ENCODE measurements at regions not wholly inside any gene's neighbourhood (a gene's known extent, or its start where the extent isn't known, plus 50 kb on each side); places are given as distances from the start of the nearest gene placed in this dataset.

DNA sequence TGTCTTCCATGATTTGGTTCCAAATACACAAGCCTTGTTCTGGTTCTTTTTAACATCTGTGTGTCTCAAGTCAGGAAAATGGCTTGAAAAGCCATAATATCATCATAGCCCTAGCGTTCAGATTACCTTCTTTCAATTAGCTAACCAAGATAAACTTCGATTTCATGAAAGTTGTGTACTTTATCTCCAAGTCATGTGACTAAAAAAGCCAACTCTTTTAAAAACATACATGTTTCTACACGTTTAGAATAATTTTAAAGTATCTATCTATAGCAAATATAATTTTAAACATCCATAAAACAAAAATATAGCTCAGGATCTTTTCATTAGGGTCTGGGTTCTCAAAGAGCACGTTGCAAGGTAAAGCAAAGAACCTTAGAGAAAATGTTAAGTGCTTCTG lies 261.1 kb downstream of the PRL start:
- peaks cover 0 to 17% (median 11%) of the 10 kb centered on the region in 4 experiments for H3K36me3 ChIP-seq (ENCODE audit: control insufficient read depth in 4 of 4, insufficient read depth in 4 of 4, low read length in 3 of 4)
- H3K27me3 ChIP-seq (replicated peaks in 2 of 5; ENCODE audit: control insufficient read depth in 4 of 5, insufficient read depth in 5 of 5, low read length in 4 of 5) = no peaks in the 10 kb centered on the region
- no peak overlapping the region for H3K4me3 ChIP-seq (ENCODE audit: control insufficient read depth in 1 of 7, extremely low read depth in 1 of 7, insufficient read depth in 4 of 7, low read depth in 2 of 7, low read length in 6 of 7)
- WGBS (ENCODE audit: insufficient coverage) = 100% methylated on average over 3 of the region's 4 CpGs
- H3K4me1 ChIP-seq (ENCODE audit: control extremely low read depth in 1 of 4, control insufficient read depth in 4 of 4, insufficient read depth in 4 of 4, low read length in 3 of 4) = peaks cover 0 to 4% (median under 1%) of the 10 kb centered on the region in 4 experiments
- no peak overlapping the region for H3K27ac ChIP-seq (ENCODE audit: insufficient read depth in 1 of 2, low read depth in 1 of 2, low read length in 2 of 2, poor library complexity in 1 of 2, severe bottlenecking in 2 of 2)
- peaks cover 0 to 15% (median 3%) of the 10 kb centered on the region in 5 experiments for H3K9me3 ChIP-seq (ENCODE audit: control extremely low read depth in 1 of 5, control insufficient read depth in 4 of 5, insufficient read depth in 2 of 5, low read depth in 1 of 5, low read length in 4 of 5)
- CTCF ChIA-PET = interaction anchor here (0.8 kb wide), 1 partner anchor 8 kb away, joined by 3 read pairs; no protein-coding TSS in a partner anchor
- DNase-seq = no peak
- POLR2A ChIA-PET = no interaction called here

DNA sequence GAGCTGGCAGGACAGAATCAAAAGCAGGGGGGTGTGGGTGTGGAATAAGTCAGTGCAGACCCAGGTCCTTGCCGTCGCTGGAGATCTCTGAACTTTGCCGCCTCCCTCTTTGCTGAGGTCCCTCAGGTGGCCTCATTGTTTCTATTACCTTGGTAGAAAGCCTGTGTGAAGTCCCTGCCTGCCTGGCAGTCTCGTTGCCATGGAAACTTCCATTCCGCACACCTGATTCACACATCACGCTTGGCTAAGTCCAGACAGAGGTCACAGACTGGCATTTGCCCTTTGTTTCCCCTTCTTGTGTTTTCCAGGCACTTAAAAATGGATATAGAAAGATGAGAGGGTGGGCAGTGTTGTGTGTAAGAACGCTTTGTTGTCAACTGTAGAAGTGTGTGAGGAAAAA lies 260.6 kb downstream of the PRL start:
- CTCF ChIA-PET = no interaction called here
- Histone ChIP-seq H3K4me1 (ENCODE audit: control extremely low read depth in 1 of 4, control insufficient read depth in 4 of 4, insufficient read depth in 4 of 4, low read length in 3 of 4) (peaks cover 0 to 4% (median under 1%) of the 10 kb centered on the region in 4 experiments), H3K9me3 (ENCODE audit: control extremely low read depth in 1 of 5, control insufficient read depth in 4 of 5, insufficient read depth in 2 of 5, low read depth in 1 of 5, low read length in 4 of 5) (peaks cover 0 to 16% (median 3%) of the 10 kb centered on the region in 5 experiments), H3K36me3 (ENCODE audit: control insufficient read depth in 4 of 4, insufficient read depth in 4 of 4, low read length in 3 of 4) (peaks cover 0 to 17% (median 13%) of the 10 kb centered on the region in 4 experiments), H3K27me3 (replicated peaks in 2 of 5; ENCODE audit: control insufficient read depth in 4 of 5, insufficient read depth in 5 of 5, low read length in 4 of 5) (no peaks in the 10 kb centered on the region), H3K4me3 (ENCODE audit: control insufficient read depth in 1 of 7, extremely low read depth in 1 of 7, insufficient read depth in 4 of 7, low read depth in 2 of 7, low read length in 6 of 7) (no peak overlapping the region), H3K27ac (ENCODE audit: insufficient read depth in 1 of 2, low read depth in 1 of 2, low read length in 2 of 2, poor library complexity in 1 of 2, severe bottlenecking in 2 of 2) (no peak overlapping the region)
- no peak for DNase-seq
- WGBS (ENCODE audit: insufficient coverage) = 100% methylated on average over 4 of the region's 7 CpGs
- POLR2A ChIA-PET = no interaction called here

DNA sequence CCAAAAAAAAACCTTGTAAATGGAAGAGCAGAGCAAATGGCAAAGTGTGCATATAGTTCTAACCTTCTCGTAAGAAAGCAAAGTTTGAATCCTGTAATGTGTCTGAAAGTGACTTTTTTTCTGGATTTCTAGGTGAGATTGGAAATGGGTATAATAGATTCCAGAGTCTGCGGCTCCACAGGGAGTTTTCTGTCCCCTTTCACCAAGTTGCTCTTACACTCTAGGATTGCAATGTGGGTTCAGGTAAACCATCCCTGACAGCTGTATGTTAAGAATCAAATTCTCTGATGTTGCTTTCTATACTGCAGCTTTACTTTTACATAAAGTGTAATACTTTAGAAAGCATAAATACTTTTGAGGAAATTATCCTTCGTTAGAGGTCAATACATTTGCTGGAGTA lies 260.1 kb downstream of the PRL start:
- no peak overlapping the region for H3K27ac ChIP-seq (ENCODE audit: insufficient read depth in 1 of 2, low read depth in 1 of 2, low read length in 2 of 2, poor library complexity in 1 of 2, severe bottlenecking in 2 of 2)
- ChIA-PET CTCF (no interaction called here), POLR2A (no interaction called here)
- no peak overlapping the region for H3K4me3 ChIP-seq (ENCODE audit: control insufficient read depth in 1 of 7, extremely low read depth in 1 of 7, insufficient read depth in 4 of 7, low read depth in 2 of 7, low read length in 6 of 7)
- H3K36me3 ChIP-seq (ENCODE audit: control insufficient read depth in 4 of 4, insufficient read depth in 4 of 4, low read length in 3 of 4) = peaks cover 0 to 18% (median 13%) of the 10 kb centered on the region in 4 experiments
- peaks cover 0 to 2% (median 0%) of the 10 kb centered on the region in 4 experiments for H3K4me1 ChIP-seq (ENCODE audit: control extremely low read depth in 1 of 4, control insufficient read depth in 4 of 4, insufficient read depth in 4 of 4, low read length in 3 of 4)
- peaks cover 0 to 16% (median 3%) of the 10 kb centered on the region in 5 experiments for H3K9me3 ChIP-seq (ENCODE audit: control extremely low read depth in 1 of 5, control insufficient read depth in 4 of 5, insufficient read depth in 2 of 5, low read depth in 1 of 5, low read length in 4 of 5)
- DNase-seq = no peak
- no peaks in the 10 kb centered on the region for H3K27me3 ChIP-seq (replicated peaks in 2 of 5; ENCODE audit: control insufficient read depth in 4 of 5, insufficient read depth in 5 of 5, low read length in 4 of 5)
- no CpG with 5 or more reads among the region's 3 CpGs for WGBS (ENCODE audit: insufficient coverage)

DNA sequence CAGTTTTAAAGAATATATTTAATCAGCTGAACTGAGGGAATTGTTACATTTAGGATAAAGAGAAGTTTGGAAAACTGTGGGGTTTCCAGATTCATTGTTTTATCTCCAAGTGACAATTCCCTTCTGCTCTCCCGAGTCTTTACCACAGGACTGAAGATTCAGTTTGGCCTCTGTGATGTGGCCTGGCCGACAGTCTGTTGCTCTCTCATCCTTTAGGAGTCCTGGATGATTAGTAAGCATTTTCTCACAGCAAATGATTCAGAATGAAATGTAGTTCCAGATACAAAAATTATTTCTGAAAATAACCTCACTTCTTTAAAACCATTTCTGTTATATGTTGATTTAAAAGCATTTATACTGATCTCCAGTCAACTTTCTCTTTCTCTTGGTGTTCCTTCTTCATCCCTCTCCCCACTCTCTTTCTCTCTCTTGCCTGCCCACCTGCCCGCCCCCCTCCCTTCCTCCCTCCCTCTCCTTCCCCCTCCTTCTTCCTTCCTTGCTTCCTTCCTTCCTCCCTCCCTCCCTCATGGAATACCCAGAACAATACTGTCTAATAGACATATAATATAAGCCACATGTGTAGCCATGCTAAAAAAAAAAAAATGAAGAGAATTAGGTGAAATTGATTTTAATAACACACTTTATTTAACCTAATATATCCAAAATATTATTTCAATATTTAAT lies 254.9 kb downstream of the PRL start:
- no peak overlapping the region for H3K4me3 ChIP-seq (ENCODE audit: control insufficient read depth in 1 of 7, extremely low read depth in 1 of 7, insufficient read depth in 4 of 7, low read depth in 2 of 7, low read length in 6 of 7)
- peaks cover 0 to 5% (median 0%) of the 10 kb centered on the region in 4 experiments for H3K4me1 ChIP-seq (ENCODE audit: control extremely low read depth in 1 of 4, control insufficient read depth in 4 of 4, insufficient read depth in 4 of 4, low read length in 3 of 4)
- no peaks in the 10 kb centered on the region for H3K27me3 ChIP-seq (replicated peaks in 2 of 5; ENCODE audit: control insufficient read depth in 4 of 5, insufficient read depth in 5 of 5, low read length in 4 of 5)
- ChIA-PET CTCF (interaction anchor here (1.0 kb wide), 1 partner anchor 27 kb away, joined by 3 read pairs; no protein-coding TSS in a partner anchor), POLR2A (no interaction called here)
- 100% methylated on average over 1 of the region's 3 CpGs for WGBS (ENCODE audit: insufficient coverage)
- H3K9me3 ChIP-seq (ENCODE audit: control extremely low read depth in 1 of 5, control insufficient read depth in 4 of 5, insufficient read depth in 2 of 5, low read depth in 1 of 5, low read length in 4 of 5) = peaks cover 0 to 16% (median 3%) of the 10 kb centered on the region in 5 experiments
- no peak for DNase-seq
- H3K36me3 ChIP-seq (ENCODE audit: control insufficient read depth in 4 of 4, insufficient read depth in 4 of 4, low read length in 3 of 4) = peaks cover 0 to 25% (median 16%) of the 10 kb centered on the region in 4 experiments
- no peak overlapping the region for H3K27ac ChIP-seq (ENCODE audit: insufficient read depth in 1 of 2, low read depth in 1 of 2, low read length in 2 of 2, poor library complexity in 1 of 2, severe bottlenecking in 2 of 2)

DNA sequence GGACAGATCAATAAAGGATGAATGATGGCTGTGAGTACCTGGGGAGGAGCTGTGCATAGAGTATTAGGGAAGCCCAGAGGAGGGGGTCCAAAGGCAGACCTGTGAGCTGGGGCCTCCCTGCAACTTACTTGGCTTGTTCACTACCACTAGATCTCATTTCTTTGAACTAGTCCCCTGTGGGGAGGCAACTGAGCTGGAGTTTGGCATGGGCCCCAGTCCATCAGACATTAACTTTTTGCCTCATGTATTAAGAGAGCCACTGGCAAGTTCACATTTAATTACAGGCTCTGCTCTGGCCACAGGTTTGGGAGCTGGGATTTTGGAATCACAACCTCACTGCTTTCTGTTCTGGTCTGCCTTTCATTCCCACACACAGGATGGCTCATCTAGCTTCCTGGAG lies 254.1 kb downstream of the PRL start:
- Histone ChIP-seq H3K36me3 (ENCODE audit: control insufficient read depth in 4 of 4, insufficient read depth in 4 of 4, low read length in 3 of 4) (peaks cover 0 to 24% (median 17%) of the 10 kb centered on the region in 4 experiments), H3K4me3 (ENCODE audit: control insufficient read depth in 1 of 7, extremely low read depth in 1 of 7, insufficient read depth in 4 of 7, low read depth in 2 of 7, low read length in 6 of 7) (no peak overlapping the region), H3K27ac (ENCODE audit: insufficient read depth in 1 of 2, low read depth in 1 of 2, low read length in 2 of 2, poor library complexity in 1 of 2, severe bottlenecking in 2 of 2) (no peak overlapping the region), H3K4me1 (ENCODE audit: control extremely low read depth in 1 of 4, control insufficient read depth in 4 of 4, insufficient read depth in 4 of 4, low read length in 3 of 4) (peaks cover 0 to 5% (median 0%) of the 10 kb centered on the region in 4 experiments), H3K27me3 (replicated peaks in 2 of 5; ENCODE audit: control insufficient read depth in 4 of 5, insufficient read depth in 5 of 5, low read length in 4 of 5) (no peaks in the 10 kb centered on the region), H3K9me3 (ENCODE audit: control extremely low read depth in 1 of 5, control insufficient read depth in 4 of 5, insufficient read depth in 2 of 5, low read depth in 1 of 5, low read length in 4 of 5) (peaks cover 0 to 16% (median 3%) of the 10 kb centered on the region in 5 experiments)
- ChIA-PET POLR2A (no interaction called here), CTCF (interaction anchor here (1.0 kb wide), 1 partner anchor 26 kb away, joined by 3 read pairs; no protein-coding TSS in a partner anchor)
- no peak for DNase-seq

DNA sequence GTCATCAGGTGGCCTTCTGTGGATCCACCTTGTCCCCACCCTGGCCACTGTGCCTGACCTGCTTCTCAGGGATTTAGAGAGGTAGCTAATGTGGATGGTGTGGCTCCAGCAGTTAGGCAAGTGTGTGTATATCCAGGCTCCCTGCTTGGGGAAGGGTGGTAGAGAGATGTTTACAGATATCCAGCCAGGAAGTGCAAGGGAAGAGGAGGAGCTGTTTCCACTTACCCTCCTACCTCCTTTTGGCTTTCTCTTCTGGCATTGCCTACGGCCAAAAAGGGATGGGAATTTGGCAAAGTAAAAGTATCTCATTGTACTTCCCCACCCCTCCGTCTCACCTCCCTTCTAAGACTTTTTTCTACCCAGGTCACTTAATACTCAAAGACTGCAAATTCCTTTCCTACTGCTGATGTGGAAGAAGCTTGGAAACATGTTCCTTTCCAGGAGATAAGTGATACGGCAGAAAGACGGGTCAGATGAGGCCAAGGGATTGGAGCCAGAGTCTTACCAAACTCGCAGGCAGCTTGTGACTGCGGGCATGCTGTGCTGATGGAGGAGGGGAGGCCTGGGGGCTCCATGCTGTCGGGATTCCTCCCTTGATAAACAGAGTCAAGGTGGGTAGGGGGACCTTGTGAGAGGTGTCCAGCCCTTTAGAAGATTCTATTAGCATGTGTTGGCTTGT lies 253.4 kb downstream of the PRL start:
- Histone ChIP-seq H3K27me3 (replicated peaks in 2 of 5; ENCODE audit: control insufficient read depth in 4 of 5, insufficient read depth in 5 of 5, low read length in 4 of 5) (no peaks in the 10 kb centered on the region), H3K4me3 (ENCODE audit: control insufficient read depth in 1 of 7, extremely low read depth in 1 of 7, insufficient read depth in 4 of 7, low read depth in 2 of 7, low read length in 6 of 7) (no peak overlapping the region), H3K36me3 (ENCODE audit: control insufficient read depth in 4 of 4, insufficient read depth in 4 of 4, low read length in 3 of 4) (peaks cover 0 to 27% (median 18%) of the 10 kb centered on the region in 4 experiments), H3K4me1 (ENCODE audit: control extremely low read depth in 1 of 4, control insufficient read depth in 4 of 4, insufficient read depth in 4 of 4, low read length in 3 of 4) (peaks cover 0 to 5% (median 0%) of the 10 kb centered on the region in 4 experiments), H3K27ac (ENCODE audit: insufficient read depth in 1 of 2, low read depth in 1 of 2, low read length in 2 of 2, poor library complexity in 1 of 2, severe bottlenecking in 2 of 2) (no peak overlapping the region), H3K9me3 (ENCODE audit: control extremely low read depth in 1 of 5, control insufficient read depth in 4 of 5, insufficient read depth in 2 of 5, low read depth in 1 of 5, low read length in 4 of 5) (peaks cover 0 to 16% (median 3%) of the 10 kb centered on the region in 5 experiments)
- 93% methylated on average over 2 of the region's 7 CpGs for WGBS (ENCODE audit: insufficient coverage)
- ChIA-PET CTCF (interaction anchor here (0.6 to 1.1 kb wide), 3 partner anchors 8 to 401 kb away, joined by 3 read pairs; no protein-coding TSS in a partner anchor), POLR2A (no interaction called here)
- no peak for DNase-seq
